DOHH2 (cell line): ENCODE measurements at regions not wholly inside any gene's neighbourhood (a gene's known extent, or its start where the extent isn't known, plus 50 kb on each side); places are given as distances from the start of the nearest gene placed in this dataset.

Source experiments
- CTCF ChIP-seq: fragments of 200-600 bp; sonication (generic); IDR thresholded peaks from one replicate; pipeline ENCODE4 v1.5.1; 2014; ENCODE audit warnings: antibody characterized with exemption, mild to moderate bottlenecking, low read depth, low read length; ENCODE audit not compliant: poor library complexity, severe bottlenecking
- EZH2phosphoT487 ChIP-seq: fragments of 200-600 bp; sonication (generic); IDR thresholded peaks from 2 replicates; pipeline ENCODE4 v1.6.1; 2017; ENCODE audit warnings: borderline replicate concordance, mild to moderate bottlenecking, antibody characterized with exemption, low read length, moderate library complexity, mixed read lengths

- no peak for TF ChIP-seq CTCF
- TF ChIP-seq EZH2phosphoT487, result no peak
These were observed 248.9 kb upstream of the TMEM132C start for GRCh38 chr12:128018067-128018466.
